ENCODE measurements at regions not wholly inside any gene's neighbourhood (a gene's known extent, or its start where the extent isn't known, plus 50 kb on each side); places are given as distances from the start of the nearest gene placed in this dataset.

DNA sequence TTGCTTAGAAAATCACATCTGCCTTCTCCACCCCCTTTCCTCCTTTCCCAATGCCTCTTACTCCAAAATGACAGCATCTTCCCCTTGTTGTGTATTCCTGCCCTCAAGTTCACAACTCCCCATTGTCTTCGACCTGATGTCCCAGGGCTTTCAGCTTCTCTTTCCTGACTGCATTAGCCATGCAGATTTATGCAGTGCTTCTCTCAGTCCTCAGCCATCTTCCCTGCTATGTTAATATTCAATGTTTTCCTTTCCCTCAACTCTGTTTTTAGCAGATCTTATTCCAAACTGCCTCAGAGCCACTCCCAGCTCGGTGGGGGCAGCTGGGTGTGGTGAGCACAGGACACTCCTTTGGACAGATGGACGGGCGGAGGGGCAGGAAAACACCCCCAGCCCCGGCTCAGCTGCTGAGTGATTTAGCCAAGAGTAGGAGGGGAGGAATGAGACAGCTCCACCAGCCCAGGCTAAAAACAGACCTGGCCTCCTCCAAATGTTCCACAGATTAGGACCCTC, 71.0 kb downstream of the CD2 start:
- TF ChIP-seq RCOR1 (IDR thresholded peaks at IDR 0.05; ENCODE audit: insufficient replicate concordance, low read length) (no peak), POLR2A (IDR thresholded peaks at IDR 0.05; ENCODE audit: low read depth, low read length) (no peak)
- TF ChIP-seq, protein P1, sequence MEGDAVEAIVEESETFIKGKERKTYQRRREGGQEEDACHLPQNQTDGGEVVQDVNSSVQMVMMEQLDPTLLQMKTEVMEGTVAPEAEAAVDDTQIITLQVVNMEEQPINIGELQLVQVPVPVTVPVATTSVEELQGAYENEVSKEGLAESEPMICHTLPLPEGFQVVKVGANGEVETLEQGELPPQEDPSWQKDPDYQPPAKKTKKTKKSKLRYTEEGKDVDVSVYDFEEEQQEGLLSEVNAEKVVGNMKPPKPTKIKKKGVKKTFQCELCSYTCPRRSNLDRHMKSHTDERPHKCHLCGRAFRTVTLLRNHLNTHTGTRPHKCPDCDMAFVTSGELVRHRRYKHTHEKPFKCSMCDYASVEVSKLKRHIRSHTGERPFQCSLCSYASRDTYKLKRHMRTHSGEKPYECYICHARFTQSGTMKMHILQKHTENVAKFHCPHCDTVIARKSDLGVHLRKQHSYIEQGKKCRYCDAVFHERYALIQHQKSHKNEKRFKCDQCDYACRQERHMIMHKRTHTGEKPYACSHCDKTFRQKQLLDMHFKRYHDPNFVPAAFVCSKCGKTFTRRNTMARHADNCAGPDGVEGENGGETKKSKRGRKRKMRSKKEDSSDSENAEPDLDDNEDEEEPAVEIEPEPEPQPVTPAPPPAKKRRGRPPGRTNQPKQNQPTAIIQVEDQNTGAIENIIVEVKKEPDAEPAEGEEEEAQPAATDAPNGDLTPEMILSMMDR (conservative IDR thresholded peaks at IDR 0.05; ENCODE audit: low read depth, low read length): no peak

Measured in IMR-90 (cell line).